ENCODE measurements at regions not wholly inside any gene's neighbourhood (a gene's known extent, or its start where the extent isn't known, plus 50 kb on each side); places are given as distances from the start of the nearest gene placed in this dataset.
"Not testable (repeated sequence)": the region's sequence is repeated elsewhere in the genome, so short reads cannot be mapped to it uniquely, and the experiment has no call there.

DNA sequence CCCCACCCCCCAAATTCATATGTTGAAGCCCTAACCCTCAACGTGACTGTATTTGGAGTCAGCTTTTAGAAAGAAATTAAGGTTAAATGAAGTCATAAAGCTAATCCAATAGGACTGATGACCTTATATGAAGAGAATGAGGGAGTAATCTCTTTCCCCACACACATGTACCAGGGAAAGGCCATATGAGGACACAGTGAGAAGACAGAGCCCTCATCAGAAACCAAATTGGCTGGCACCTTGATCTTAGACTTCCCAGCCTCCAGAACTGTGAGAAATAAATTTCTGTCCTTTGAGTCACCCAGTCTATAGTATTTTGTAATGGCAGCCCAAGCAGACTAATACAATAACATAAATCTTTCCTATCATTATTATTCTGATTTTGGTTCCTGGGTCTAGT, 194.7 kb upstream of the NANOGP8 start:
- no peak for FAIRE-seq
- ChIA-PET POLR2A (no interaction called here), CTCF (interaction anchor here (1.1 to 2.6 kb wide), 4 partner anchors 9 to 201 kb away, joined by 3 to 10 read pairs (median 6); no protein-coding TSS in a partner anchor)
- ATAC-seq, result no peak
- H3K4me2 ChIP-seq, result no peak overlapping the region
- DNase-seq (ENCODE audit: low read depth in 1 of 2, low spot score in 1 of 2), result no peak
- H3K9me3 ChIP-seq, result peaks cover 26% of the 10 kb centered on the region
- 8% methylated on average over 1 of the region's 1 CpG for WGBS (ENCODE audit: missing lambda C conversion rate)
- no peak overlapping the region for H3K27ac ChIP-seq
- no peak overlapping the region for H3K4me3 ChIP-seq
- no peaks in the 10 kb centered on the region for H3K4me1 ChIP-seq
- no peak for TF ChIP-seq FOXS1 (CRISPR knock-in tag; IDR thresholded peaks at IDR 0.05)
- no peak for TF ChIP-seq FOSB (CRISPR knock-in tag; IDR thresholded peaks at IDR 0.05)
- TF ChIP-seq KDM5A (IDR thresholded peaks at IDR 0.05), result no peak
- TF ChIP-seq, protein P1, sequence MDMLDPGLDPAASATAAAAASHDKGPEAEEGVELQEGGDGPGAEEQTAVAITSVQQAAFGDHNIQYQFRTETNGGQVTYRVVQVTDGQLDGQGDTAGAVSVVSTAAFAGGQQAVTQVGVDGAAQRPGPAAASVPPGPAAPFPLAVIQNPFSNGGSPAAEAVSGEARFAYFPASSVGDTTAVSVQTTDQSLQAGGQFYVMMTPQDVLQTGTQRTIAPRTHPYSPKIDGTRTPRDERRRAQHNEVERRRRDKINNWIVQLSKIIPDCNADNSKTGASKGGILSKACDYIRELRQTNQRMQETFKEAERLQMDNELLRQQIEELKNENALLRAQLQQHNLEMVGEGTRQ (IDR thresholded peaks at IDR 0.05), result no peak
- TF ChIP-seq HEYL (CRISPR knock-in tag; IDR thresholded peaks at IDR 0.05), result no peak
- TF ChIP-seq PHF8 (IDR thresholded peaks at IDR 0.05; ENCODE audit: borderline replicate concordance, low read depth), result no peak
- TF ChIP-seq KDM1A (IDR thresholded peaks at IDR 0.05; ENCODE audit: low read depth), result no peak
- TF ChIP-seq CBX2 (IDR thresholded peaks at IDR 0.05; ENCODE audit: borderline replicate concordance, low read depth), result no peak
- no peak for TF ChIP-seq EHF (CRISPR knock-in tag; IDR thresholded peaks at IDR 0.05)
- TF ChIP-seq SREBF2 (IDR thresholded peaks at IDR 0.05), result no peak
- TF ChIP-seq, protein P2, sequence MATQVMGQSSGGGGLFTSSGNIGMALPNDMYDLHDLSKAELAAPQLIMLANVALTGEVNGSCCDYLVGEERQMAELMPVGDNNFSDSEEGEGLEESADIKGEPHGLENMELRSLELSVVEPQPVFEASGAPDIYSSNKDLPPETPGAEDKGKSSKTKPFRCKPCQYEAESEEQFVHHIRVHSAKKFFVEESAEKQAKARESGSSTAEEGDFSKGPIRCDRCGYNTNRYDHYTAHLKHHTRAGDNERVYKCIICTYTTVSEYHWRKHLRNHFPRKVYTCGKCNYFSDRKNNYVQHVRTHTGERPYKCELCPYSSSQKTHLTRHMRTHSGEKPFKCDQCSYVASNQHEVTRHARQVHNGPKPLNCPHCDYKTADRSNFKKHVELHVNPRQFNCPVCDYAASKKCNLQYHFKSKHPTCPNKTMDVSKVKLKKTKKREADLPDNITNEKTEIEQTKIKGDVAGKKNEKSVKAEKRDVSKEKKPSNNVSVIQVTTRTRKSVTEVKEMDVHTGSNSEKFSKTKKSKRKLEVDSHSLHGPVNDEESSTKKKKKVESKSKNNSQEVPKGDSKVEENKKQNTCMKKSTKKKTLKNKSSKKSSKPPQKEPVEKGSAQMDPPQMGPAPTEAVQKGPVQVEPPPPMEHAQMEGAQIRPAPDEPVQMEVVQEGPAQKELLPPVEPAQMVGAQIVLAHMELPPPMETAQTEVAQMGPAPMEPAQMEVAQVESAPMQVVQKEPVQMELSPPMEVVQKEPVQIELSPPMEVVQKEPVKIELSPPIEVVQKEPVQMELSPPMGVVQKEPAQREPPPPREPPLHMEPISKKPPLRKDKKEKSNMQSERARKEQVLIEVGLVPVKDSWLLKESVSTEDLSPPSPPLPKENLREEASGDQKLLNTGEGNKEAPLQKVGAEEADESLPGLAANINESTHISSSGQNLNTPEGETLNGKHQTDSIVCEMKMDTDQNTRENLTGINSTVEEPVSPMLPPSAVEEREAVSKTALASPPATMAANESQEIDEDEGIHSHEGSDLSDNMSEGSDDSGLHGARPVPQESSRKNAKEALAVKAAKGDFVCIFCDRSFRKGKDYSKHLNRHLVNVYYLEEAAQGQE (IDR thresholded peaks at IDR 0.05), result no peak

DNA sequence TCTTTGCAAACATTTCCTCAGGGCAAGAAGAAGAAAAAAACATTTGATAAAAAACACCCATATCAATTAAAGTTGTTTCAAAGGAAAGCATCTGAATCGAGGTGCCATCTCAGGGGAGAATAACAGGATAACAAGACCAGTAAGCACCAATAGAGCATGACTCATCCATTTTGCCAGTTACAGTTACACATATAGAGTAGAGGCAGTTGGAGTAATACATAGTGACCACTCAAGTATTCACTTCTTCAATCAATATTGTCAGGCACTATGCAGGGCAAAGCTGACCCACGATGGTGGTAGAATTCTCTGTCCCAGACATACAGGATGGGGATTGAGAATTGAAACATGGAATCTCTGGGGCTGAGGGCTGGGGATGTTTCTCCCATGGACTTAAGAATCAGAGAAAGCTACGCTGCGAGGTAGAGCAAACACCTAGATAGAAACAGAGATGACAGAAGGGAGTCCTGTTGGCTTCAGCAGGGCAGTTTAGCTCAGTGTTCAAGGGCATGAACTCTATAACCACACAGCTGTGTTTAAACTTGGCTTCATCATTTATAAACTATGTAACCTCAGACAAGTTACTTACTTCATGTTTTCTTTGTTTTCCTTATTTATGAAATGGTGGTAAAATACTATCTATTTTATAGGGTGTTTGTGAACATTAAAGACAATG, 186.4 kb upstream of the NANOGP8 start:
- Histone ChIP-seq H3K4me2 (peak overlapping the region; percentile 23; the same call in 1 of the 3 replicates), H3K4me1 (0 out of 3 replicates have a peak, but pooled peaks cover 6% of the 10 kb centered on the region)

DNA sequence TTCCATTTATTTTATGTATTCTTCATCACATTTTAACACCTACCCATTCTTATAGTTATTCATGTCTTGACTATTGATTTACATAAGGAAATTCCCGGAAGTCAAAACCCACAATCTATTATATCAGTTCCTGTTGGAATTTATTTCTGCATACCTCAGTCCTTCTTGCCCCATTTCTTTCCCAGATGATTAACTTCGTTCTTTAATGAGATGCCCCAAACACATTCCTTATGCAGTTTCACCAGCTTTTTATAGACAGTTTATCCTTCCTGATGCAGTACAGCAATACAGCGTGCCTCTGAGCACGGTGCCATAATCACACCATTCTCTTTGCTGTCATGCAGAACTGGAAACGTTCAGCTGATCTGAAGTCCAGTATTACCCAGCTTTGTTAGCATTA, 175.8 kb upstream of the NANOGP8 start:
- no peak overlapping the region for H3K27ac ChIP-seq
- ATAC-seq (no peak), FAIRE-seq (no peak), DNase-seq (ENCODE audit: low read depth in 1 of 2, low spot score in 1 of 2) (no peak)
- TF ChIP-seq, protein P2 (IDR thresholded peaks at IDR 0.05), result no peak
- TF ChIP-seq CHD4 (IDR thresholded peaks at IDR 0.05; ENCODE audit: borderline replicate concordance) (no peak), ZC3H11A (IDR thresholded peaks at IDR 0.05) (no peak), KDM1A (IDR thresholded peaks at IDR 0.05; ENCODE audit: low read depth) (no peak), SMC3 (IDR thresholded peaks at IDR 0.05) (no peak), CHD2 (IDR thresholded peaks at IDR 0.05; ENCODE audit: low read length, partially characterized antibody) (no peak), CBX8 (IDR thresholded peaks at IDR 0.05) (no peak), EHMT2 (IDR thresholded peaks at IDR 0.05; ENCODE audit: low read depth) (no peak), ZSCAN20 (CRISPR knock-in tag; IDR thresholded peaks at IDR 0.05) (no peak)
- ChIA-PET CTCF (interaction anchor here (1.0 kb wide), 1 partner anchor 12 kb away, joined by 3 read pairs; no protein-coding TSS in a partner anchor), POLR2A (no interaction called here)
- no peak overlapping the region for H3K4me2 ChIP-seq
- H3K4me1 ChIP-seq, result no peaks in the 10 kb centered on the region
- no peaks in the 10 kb centered on the region for H3K9me3 ChIP-seq
- 50% methylated on average over 5 of the region's 5 CpGs for WGBS (ENCODE audit: missing lambda C conversion rate)
- H3K4me3 ChIP-seq, result no peak overlapping the region

More for the DNA sequence above, 186.4 kb upstream of the NANOGP8 start:
- ChIA-PET POLR2A (no interaction called here), CTCF (interaction anchor here (1.0 to 1.5 kb wide), 3 partner anchors 15 to 19 kb away, joined by 3 read pairs; no protein-coding TSS in a partner anchor)
- H3K27ac ChIP-seq, result no peak overlapping the region
- TF ChIP-seq MAFK (IDR thresholded peaks at IDR 0.05; ENCODE audit: partially characterized antibody) (peak; percentile 40), FOSL2 (IDR thresholded peaks at IDR 0.05) (no peak), FOSL2 (CRISPR knock-in tag; IDR thresholded peaks at IDR 0.05) (peak; percentile 70), PHF8 (IDR thresholded peaks at IDR 0.05; ENCODE audit: borderline replicate concordance, low read depth) (no peak)
- ATAC-seq, result peak in 1 of 2 experiments; percentile 49; a peak in 3 of 6 replicates
- no peak for FAIRE-seq
- no peak overlapping the region for H3K4me3 ChIP-seq
- 19% methylated on average over 4 of the region's 4 CpGs for WGBS (ENCODE audit: missing lambda C conversion rate)
- DNase-seq (ENCODE audit: low read depth in 1 of 2, low spot score in 1 of 2), result no peak
- H3K9me3 ChIP-seq, result peaks cover 3% of the 10 kb centered on the region; the same call in 1 of the 3 replicates

DNA sequence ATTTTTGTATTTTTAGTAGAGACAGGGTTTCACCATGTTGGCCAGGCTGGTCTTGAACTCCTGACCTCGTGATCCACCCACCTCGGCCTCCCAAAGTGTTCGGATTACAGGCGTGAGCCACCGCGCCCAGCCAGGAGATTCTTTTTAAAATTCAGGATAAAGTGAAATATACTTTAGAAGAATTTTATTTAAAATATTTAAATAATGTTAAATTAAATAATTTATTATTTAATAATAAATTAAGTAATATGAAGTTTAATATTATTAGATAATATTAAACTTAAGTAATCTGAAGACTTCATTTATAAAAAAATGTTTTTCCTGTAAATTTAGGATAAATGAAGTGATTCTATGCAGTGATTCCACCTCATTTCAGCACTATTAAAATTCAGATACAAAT, 175.2 kb upstream of the NANOGP8 start:
- 76% methylated on average over 6 of the region's 6 CpGs for WGBS (ENCODE audit: missing lambda C conversion rate)
- H3K9me3 ChIP-seq; H3K4me3 ChIP-seq; H3K4me1 ChIP-seq; DNase-seq (ENCODE audit: low read depth in 1 of 2, low spot score in 1 of 2); CTCF ChIA-PET; POLR2A ChIA-PET; FAIRE-seq; H3K27ac ChIP-seq; H3K4me2 ChIP-seq; ATAC-seq: not testable (repeated sequence)
